ENCODE measurements at regions not wholly inside any gene's neighbourhood (a gene's known extent, or its start where the extent isn't known, plus 50 kb on each side); places are given as distances from the start of the nearest gene placed in this dataset.

- DNase-seq (ENCODE audit: low read depth, low spot score) = no peak
Observed at GRCh38 chr3:148629006-148629405, 68.7 kb upstream of the AGTR1 start.

GRCh38 chr3:148631124-148631903 lies 66.4 kb upstream of the AGTR1 start:
- no peak for DNase-seq (ENCODE audit: low read depth, low spot score)

- no peak for DNase-seq (ENCODE audit: low read depth, low spot score)
Observed at GRCh38 chr3:148641722-148642121, 56.0 kb upstream of the AGTR1 start.

GRCh38 chr3:148642214-148642613 lies 55.5 kb upstream of the AGTR1 start:
- no peak for DNase-seq (ENCODE audit: low read depth, low spot score)

GRCh38 chr3:148642616-148643015 lies 55.1 kb upstream of the AGTR1 start:
- DNase-seq (ENCODE audit: low read depth, low spot score) = no peak

GRCh38 chr3:148643389-148643840 lies 54.3 kb upstream of the AGTR1 start:
- peak; percentile 68 for DNase-seq (ENCODE audit: low read depth, low spot score)

- DNase-seq (ENCODE audit: low read depth, low spot score) = no peak
Observed at GRCh38 chr3:148646126-148646665, 51.5 kb upstream of the AGTR1 start.

All from astrocyte of the hippocampus (primary cell).